ENCODE measurements at regions not wholly inside any gene's neighbourhood (a gene's known extent, or its start where the extent isn't known, plus 50 kb on each side); places are given as distances from the start of the nearest gene placed in this dataset.

- intact Hi-C loops (cut with micrococcal nuclease), result no loop called here
- BruUV-seq (replicated peaks), result no TSS peak
- no peak for TF ChIP-seq TAL1 (IDR thresholded peaks at IDR 0.05)
- TF ChIP-seq NR4A1 (CRISPR knock-in tag; IDR thresholded peaks at IDR 0.05), result no peak
- TF ChIP-seq NR4A1 (tag; IDR thresholded peaks at IDR 0.05), result no peak
- no peak for TF ChIP-seq NELFE (IDR thresholded peaks at IDR 0.05; ENCODE audit: insufficient read depth, insufficient read length)
- no peak for TF ChIP-seq THRA (IDR thresholded peaks at IDR 0.05)
- no peak for TF ChIP-seq RUNX1 (IDR thresholded peaks at IDR 0.05; ENCODE audit: low read depth)
- no peak for TF ChIP-seq PHB2 (IDR thresholded peaks at IDR 0.05; ENCODE audit: low read depth)
- TF ChIP-seq, protein P1, sequence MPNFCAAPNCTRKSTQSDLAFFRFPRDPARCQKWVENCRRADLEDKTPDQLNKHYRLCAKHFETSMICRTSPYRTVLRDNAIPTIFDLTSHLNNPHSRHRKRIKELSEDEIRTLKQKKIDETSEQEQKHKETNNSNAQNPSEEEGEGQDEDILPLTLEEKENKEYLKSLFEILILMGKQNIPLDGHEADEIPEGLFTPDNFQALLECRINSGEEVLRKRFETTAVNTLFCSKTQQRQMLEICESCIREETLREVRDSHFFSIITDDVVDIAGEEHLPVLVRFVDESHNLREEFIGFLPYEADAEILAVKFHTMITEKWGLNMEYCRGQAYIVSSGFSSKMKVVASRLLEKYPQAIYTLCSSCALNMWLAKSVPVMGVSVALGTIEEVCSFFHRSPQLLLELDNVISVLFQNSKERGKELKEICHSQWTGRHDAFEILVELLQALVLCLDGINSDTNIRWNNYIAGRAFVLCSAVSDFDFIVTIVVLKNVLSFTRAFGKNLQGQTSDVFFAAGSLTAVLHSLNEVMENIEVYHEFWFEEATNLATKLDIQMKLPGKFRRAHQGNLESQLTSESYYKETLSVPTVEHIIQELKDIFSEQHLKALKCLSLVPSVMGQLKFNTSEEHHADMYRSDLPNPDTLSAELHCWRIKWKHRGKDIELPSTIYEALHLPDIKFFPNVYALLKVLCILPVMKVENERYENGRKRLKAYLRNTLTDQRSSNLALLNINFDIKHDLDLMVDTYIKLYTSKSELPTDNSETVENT (CRISPR knock-in tag; IDR thresholded peaks at IDR 0.05), result no peak
- no peak for TF ChIP-seq GTF2B (IDR thresholded peaks at IDR 0.05; ENCODE audit: extremely low read depth, insufficient read length)
- TF ChIP-seq, protein P2, sequence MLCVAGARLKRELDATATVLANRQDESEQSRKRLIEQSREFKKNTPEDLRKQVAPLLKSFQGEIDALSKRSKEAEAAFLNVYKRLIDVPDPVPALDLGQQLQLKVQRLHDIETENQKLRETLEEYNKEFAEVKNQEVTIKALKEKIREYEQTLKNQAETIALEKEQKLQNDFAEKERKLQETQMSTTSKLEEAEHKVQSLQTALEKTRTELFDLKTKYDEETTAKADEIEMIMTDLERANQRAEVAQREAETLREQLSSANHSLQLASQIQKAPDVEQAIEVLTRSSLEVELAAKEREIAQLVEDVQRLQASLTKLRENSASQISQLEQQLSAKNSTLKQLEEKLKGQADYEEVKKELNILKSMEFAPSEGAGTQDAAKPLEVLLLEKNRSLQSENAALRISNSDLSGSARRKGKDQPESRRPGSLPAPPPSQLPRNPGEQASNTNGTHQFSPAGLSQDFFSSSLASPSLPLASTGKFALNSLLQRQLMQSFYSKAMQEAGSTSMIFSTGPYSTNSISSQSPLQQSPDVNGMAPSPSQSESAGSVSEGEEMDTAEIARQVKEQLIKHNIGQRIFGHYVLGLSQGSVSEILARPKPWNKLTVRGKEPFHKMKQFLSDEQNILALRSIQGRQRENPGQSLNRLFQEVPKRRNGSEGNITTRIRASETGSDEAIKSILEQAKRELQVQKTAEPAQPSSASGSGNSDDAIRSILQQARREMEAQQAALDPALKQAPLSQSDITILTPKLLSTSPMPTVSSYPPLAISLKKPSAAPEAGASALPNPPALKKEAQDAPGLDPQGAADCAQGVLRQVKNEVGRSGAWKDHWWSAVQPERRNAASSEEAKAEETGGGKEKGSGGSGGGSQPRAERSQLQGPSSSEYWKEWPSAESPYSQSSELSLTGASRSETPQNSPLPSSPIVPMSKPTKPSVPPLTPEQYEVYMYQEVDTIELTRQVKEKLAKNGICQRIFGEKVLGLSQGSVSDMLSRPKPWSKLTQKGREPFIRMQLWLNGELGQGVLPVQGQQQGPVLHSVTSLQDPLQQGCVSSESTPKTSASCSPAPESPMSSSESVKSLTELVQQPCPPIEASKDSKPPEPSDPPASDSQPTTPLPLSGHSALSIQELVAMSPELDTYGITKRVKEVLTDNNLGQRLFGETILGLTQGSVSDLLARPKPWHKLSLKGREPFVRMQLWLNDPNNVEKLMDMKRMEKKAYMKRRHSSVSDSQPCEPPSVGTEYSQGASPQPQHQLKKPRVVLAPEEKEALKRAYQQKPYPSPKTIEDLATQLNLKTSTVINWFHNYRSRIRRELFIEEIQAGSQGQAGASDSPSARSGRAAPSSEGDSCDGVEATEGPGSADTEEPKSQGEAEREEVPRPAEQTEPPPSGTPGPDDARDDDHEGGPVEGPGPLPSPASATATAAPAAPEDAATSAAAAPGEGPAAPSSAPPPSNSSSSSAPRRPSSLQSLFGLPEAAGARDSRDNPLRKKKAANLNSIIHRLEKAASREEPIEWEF (CRISPR knock-in tag; IDR thresholded peaks at IDR 0.05), result no peak
- TF ChIP-seq LCOR (CRISPR knock-in tag; IDR thresholded peaks at IDR 0.05), result no peak
- no peak for TF ChIP-seq HDAC2 (IDR thresholded peaks at IDR 0.05)
- TF ChIP-seq ZNF408 (CRISPR knock-in tag; IDR thresholded peaks at IDR 0.05; ENCODE audit: low read depth), result no peak
Measured at GRCh38 chr6:99779631-99780555, 173.3 kb downstream of the PRDM13 start.

More at GRCh38 chr6:99779631-99780555, 173.3 kb downstream of the PRDM13 start:
- no peak overlapping the region for H3K27ac ChIP-seq (ENCODE audit: extremely low read depth, low read depth, low read length)
- POLR2A ChIA-PET, result interaction anchor here (0.8 kb wide), 1 partner anchor 149 kb away, joined by 3 read pairs; no protein-coding TSS in a partner anchor
- no peaks in the 10 kb centered on the region for H3K79me2 ChIP-seq (ENCODE audit: control insufficient read depth, insufficient read depth, low read length)
- in situ Hi-C loops (cut with MboI), result no loop called here
- no peaks in the 10 kb centered on the region for H3K36me3 ChIP-seq (ENCODE audit: control insufficient read depth, insufficient read depth, low read length)
- no peaks in the 10 kb centered on the region for H3K9me1 ChIP-seq (ENCODE audit: control insufficient read depth, insufficient read depth, low read length)
- H3K27me3 ChIP-seq (ENCODE audit: control insufficient read depth in 2 of 2, insufficient read depth in 2 of 2, low read length in 2 of 2), result peaks cover 0 to 10% of the 10 kb centered on the region in 2 experiments; a peak in 2 of 5 replicates
- FAIRE-seq (no peak), ATAC-seq (no peak), DNase-seq (ENCODE audit: extremely low read depth in 1 of 4, low spot score in 3 of 4) (no peak)
- no peaks in the 10 kb centered on the region for H3K9me3 ChIP-seq (replicated peaks; ENCODE audit: control insufficient read depth, insufficient read depth, low read depth, low read length)
- H4K20me1 ChIP-seq (replicated peaks; ENCODE audit: control insufficient read depth, insufficient read depth, low read length), result no peaks in the 10 kb centered on the region
- H3K4me3 ChIP-seq, result no peak overlapping the region
- no peaks in the 10 kb centered on the region for H3K4me1 ChIP-seq (replicated peaks in 1 of 2; ENCODE audit: control insufficient read depth in 2 of 2, insufficient read depth in 2 of 2, low read length in 2 of 2)
- H3K9ac ChIP-seq (ENCODE audit: insufficient read depth in 1 of 2, low read depth in 2 of 2, low read length in 2 of 2), result no peak overlapping the region; a peak in 1 of 4 replicates
- CTCF ChIA-PET (ENCODE audit: low intra/inter-chr PET ratio), result no interaction called here
- H2AFZ ChIP-seq (ENCODE audit: low read depth, low read length), result no peak overlapping the region
- no peak overlapping the region for H3K4me2 ChIP-seq (ENCODE audit: insufficient read depth, low read length)
- 2% methylated on average over 9 of the region's 9 CpGs for WGBS (ENCODE audit: insufficient coverage, low coverage, missing lambda C conversion rate)

Measured in K562 (cell line).